Retinal pigment epithelial cell (primary cell): ENCODE measurements at regions not wholly inside any gene's neighbourhood (a gene's known extent, or its start where the extent isn't known, plus 50 kb on each side); places are given as distances from the start of the nearest gene placed in this dataset.

Experiments used
- DNase-seq: peaks from one replicate; pipeline ENCODE4 v3.0.0-alpha.2; 2010; ENCODE audit warnings: low read depth
- H3K4me3 ChIP-seq: 2 replicates; pipeline ENCODE4 v1.5.1; 2011; ENCODE audit warnings: mild to moderate bottlenecking, low read length, control low read depth, moderate library complexity
- TF ChIP-seq, protein P1 (sequence below): conservative IDR thresholded peaks from 2 replicates; pipeline ENCODE4 v1.5.1; 2011; ENCODE audit warnings: low read depth, low read length, control low read depth, inconsistent platforms

GRCh38 chr12:125776212-125776611 lies 711.0 kb downstream of the AACS start:
- H3K4me3 ChIP-seq = no peak overlapping the region
- DNase-seq = no peak
- TF ChIP-seq, protein P1, sequence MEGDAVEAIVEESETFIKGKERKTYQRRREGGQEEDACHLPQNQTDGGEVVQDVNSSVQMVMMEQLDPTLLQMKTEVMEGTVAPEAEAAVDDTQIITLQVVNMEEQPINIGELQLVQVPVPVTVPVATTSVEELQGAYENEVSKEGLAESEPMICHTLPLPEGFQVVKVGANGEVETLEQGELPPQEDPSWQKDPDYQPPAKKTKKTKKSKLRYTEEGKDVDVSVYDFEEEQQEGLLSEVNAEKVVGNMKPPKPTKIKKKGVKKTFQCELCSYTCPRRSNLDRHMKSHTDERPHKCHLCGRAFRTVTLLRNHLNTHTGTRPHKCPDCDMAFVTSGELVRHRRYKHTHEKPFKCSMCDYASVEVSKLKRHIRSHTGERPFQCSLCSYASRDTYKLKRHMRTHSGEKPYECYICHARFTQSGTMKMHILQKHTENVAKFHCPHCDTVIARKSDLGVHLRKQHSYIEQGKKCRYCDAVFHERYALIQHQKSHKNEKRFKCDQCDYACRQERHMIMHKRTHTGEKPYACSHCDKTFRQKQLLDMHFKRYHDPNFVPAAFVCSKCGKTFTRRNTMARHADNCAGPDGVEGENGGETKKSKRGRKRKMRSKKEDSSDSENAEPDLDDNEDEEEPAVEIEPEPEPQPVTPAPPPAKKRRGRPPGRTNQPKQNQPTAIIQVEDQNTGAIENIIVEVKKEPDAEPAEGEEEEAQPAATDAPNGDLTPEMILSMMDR = no peak

- H3K4me3 ChIP-seq = no peak overlapping the region
- TF ChIP-seq, protein P1 = no peak
- no peak for DNase-seq
These were observed 720.9 kb downstream of the AACS start for GRCh38 chr12:125786143-125786542.

- no peak overlapping the region for H3K4me3 ChIP-seq
- TF ChIP-seq, protein P1 = no peak
- no peak for DNase-seq
These were observed 729.2 kb downstream of the AACS start for GRCh38 chr12:125794401-125794800.

- H3K4me3 ChIP-seq = no peak overlapping the region
- TF ChIP-seq, protein P1 = no peak
- no peak for DNase-seq
These were observed 732.4 kb downstream of the AACS start for GRCh38 chr12:125797421-125798175.

GRCh38 chr12:125804660-125805059 lies 739.4 kb downstream of the AACS start:
- H3K4me3 ChIP-seq = no peak overlapping the region
- DNase-seq = no peak
- TF ChIP-seq, protein P1 = no peak

DNA sequence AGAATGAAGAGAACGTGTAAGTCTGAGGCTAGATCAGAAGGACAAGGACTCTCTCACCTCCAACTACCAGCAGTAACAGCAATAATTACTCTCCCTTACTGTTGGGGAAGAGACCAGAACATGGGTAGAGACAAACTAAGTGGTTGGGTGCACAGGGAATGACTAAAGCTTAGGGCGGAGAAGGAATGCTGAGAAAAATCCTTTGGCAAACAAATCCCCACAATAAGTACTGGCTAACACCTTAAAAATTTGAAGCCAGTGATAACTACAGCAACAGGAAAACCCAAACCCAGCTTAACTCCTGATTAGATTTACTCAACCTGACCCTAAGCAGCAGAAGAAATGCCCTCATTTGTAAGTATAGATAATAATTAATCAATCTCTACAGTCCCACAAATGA lies 759.0 kb downstream of the AACS start:
- no peak for DNase-seq
- H3K4me3 ChIP-seq = no peak overlapping the region
- TF ChIP-seq, protein P1 = no peak

DNA sequence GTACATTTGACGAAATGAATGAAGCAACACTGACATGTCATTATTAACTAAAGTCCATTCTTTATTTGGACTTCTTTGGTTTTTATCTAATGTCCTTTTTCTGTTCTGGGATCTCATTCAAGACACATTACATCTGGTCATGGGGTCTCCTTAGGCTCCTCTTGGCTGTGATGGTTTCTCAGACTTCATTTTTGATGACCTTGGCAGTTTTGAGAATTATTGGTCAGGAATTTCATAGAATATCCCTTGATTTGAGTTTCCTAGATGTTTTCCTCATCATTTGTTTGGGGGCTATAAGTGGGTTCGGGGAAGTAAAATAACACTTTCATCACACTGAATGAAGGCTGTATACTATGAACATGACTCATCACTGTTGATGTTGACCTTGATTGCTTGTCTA lies 770.6 kb downstream of the AACS start:
- DNase-seq = no peak
- H3K4me3 ChIP-seq = no peak overlapping the region
- TF ChIP-seq, protein P1 = no peak
